Left renal cortex interstitium (tissue), 4 donors: ENCODE measurements at regions not wholly inside any gene's neighbourhood (a gene's known extent, or its start where the extent isn't known, plus 50 kb on each side); places are given as distances from the start of the nearest gene placed in this dataset.
"Not testable (repeated sequence)": the region's sequence is repeated elsewhere in the genome, so short reads cannot be mapped to it uniquely, and the experiment has no call there.

ENCODE experiments used
- DNase-seq, 4 donors: peaks; one replicate each; pipeline ENCODE4 v3.0.0-alpha.2; 2013; ENCODE audit warnings: low read depth in 4 of 4, low spot score in 2 of 4, missing footprints in 1 of 4

- DNase-seq = no peak
Observed at GRCh38 chr9:7489036-7489435, 310.5 kb downstream of the DMAC1 start.

- not testable (repeated sequence) for DNase-seq
Observed at GRCh38 chr9:7484014-7484413, 315.6 kb downstream of the DMAC1 start.

GRCh38 chr9:7481570-7481969, 318.0 kb downstream of the DMAC1 start:
- DNase-seq = no peak

- no peak for DNase-seq
Observed at GRCh38 chr9:7479300-7479699, 320.3 kb downstream of the DMAC1 start.

DNA sequence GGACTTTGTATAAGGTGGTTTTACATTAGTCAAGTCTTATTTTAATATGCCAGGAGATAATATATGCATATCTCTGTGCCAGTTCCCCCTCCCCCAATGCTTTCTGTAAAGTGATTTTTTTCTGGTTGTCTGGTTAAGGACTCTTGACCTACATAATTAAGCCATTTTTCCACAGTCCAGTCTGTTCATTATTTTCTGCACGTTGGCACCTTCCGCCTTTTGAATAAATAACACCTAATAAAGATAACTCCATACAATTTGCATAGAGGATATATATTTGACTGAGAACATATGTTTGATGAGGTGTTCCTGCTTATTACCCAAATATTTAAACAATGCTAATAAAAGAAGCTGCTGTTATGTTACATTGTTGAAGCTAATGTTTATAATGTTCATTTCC, 320.9 kb downstream of the DMAC1 start:
- no peak for DNase-seq

DNA sequence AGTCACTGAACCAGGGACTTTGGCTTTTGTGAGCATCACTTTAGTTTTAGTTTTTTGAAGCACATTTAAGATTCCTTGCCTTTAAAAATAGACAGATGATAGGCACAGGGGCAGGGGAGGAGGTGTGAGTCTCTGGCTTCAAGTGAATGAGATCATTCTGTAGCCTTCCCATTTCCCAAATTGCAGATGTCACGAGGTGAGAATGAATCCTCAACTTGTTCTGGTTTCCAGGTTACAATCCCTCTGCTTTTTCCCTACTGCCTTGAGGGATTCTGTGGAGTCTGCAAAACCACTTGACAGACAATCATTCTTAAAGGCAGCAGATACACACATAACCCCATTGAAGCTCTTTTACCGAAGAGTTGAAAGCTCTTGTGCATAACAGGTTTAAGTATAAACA, 332.4 kb downstream of the DMAC1 start:
- no peak for DNase-seq

GRCh38 chr9:7461791-7462190, 337.8 kb downstream of the DMAC1 start:
- DNase-seq = no peak

- no peak for DNase-seq
Observed at GRCh38 chr9:7456793-7457530, 342.6 kb downstream of the DMAC1 start.

DNA sequence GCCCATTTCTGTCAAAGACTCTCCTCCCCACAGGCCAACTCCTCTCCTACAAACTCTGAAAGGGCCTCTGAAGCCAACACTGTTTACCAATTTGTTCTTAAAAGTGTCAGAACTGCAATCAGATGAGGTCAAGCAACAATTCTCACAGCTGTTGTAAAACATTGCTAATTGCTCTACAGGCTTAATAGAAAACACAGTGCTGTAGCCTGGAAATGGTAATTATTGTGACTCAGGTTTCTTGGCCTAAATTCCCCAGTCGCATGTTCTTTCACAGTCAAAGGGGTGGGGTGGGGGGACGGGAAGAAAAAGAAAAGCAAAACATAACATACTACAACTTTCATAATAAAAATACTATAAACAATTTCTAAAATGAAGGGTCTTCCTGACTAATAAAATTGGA, 343.2 kb downstream of the DMAC1 start:
- no peak for DNase-seq

DNA sequence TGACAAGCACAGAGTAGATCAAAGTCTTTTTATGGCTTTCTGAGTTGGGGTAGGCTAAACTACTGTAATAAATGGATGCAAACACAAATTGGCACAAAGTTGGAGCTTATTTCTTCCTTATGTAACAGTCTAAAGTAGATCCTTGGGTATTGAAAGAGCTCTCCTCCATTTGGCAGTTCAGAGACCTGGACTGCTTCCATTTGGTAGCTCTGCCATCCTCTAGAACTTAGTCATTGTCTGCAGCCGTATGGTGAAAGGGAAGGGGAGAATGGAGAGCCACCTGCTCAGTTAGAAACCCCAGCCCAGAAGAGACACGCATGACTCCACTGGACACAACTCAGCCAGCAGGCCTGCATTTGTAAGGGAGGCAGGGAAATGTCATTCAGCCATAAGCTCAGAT, 345.0 kb downstream of the DMAC1 start:
- no peak for DNase-seq

DNA sequence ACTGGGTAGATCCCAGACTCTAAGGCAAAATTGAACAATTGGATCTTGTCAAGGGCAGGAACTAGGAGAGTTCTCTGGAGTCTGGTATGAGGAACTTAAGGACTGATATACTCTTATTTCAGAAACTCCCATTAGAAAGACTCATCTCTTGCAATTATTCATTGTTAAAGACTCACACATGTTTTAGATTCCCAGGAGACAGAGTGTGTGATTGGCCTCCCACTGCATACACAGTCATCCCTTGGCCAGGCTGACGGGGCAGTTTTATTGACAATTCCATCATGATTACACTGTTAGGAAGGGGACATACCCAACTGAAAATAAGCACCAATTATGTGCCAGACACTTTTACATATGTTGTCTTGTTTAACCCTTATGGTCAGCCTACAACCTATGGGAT, 347.2 kb downstream of the DMAC1 start:
- DNase-seq = no peak

- no peak for DNase-seq
Observed at GRCh38 chr9:7451062-7451461, 348.5 kb downstream of the DMAC1 start.

DNA sequence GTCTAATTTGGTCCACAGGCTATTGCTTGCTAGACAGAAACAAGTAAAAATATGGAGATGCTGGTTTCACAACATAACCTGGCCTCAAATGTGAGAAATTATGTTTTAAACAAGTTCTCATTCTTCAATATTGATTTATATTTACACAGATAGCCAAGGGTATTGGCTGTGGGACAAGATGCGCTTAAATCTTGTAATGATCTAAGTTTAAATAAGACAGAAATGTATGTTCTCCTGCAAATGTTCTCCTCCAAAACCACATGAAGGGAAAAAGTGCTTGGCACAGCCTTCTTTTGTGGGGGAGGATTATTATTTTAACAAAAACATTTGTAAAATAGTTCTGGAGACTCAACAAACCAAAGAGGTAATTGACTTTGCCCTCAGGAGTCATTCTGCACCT, 356.0 kb downstream of the DMAC1 start:
- DNase-seq = no peak

DNA sequence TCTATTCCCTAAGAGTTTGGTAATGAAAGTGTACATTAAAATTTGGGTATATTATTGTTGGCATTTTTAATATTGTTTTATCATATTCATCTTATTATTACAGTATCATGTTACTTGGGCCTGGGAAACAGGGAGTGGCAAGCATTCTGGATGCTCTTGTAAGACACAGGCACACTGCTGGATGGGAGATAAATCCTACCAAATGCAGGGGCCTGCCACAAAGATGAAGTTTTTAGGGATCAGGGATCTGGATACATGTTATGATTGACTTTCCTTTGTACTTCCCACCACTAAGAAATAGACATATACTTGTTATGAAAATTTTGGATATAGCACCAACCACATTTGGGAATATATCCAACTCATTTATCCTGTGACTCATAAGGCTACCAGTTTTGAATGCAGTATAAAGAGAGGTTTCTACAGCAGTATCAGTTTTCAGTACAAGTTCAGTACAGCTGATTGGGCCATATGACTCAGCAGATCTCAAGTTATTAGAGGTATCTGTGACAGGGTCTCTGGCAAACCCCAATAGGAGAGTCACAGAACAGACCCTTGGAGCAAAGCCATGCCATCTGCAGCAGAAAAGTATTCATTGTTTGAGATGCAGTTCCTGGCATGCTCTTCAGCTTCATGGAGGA, 360.1 kb downstream of the DMAC1 start:
- DNase-seq = no peak

- no peak for DNase-seq
Observed at GRCh38 chr9:7436754-7437153, 362.8 kb downstream of the DMAC1 start.

- DNase-seq = no peak
Observed at GRCh38 chr9:7433508-7434292, 365.9 kb downstream of the DMAC1 start.

- DNase-seq = no peak
Observed at GRCh38 chr9:7432989-7433388, 366.6 kb downstream of the DMAC1 start.

DNA sequence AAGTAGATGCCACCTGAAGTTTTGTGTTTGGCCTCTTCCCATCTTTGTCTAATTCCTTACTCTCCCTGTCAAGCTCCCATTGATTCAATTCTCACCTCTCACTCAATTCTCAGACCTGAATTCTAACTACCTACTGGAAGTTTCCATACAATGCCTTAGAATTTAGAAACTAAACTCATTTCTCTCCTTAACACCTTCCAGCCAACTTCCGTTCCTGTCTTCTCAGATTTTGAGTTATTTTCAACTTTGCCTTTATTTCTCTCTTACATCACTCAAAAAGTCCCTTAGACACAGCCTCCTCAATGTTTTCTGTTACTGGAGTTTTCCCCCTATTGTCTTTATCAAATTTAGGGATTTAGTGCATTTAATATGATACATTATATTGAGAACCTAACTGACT, 382.2 kb downstream of the DMAC1 start:
- not testable (repeated sequence) for DNase-seq

DNA sequence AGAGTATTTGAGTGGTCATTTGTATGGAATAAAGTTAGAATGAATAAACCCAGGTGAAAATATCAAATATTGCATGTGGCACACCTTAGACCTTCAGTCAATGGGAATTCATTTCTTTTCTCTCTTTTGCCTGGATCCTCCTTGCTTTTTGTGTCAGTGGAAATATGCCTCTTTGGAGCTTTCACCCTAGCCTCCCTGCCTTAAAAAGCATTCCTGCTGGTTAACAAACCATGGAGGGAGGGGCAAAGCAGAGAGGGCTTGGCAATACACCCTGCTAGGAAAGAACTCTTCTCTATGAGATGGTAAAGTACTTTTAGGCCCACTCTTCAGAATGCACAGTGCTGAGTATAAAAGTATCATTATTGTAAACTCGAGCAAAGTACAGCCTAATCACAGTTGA, 383.7 kb downstream of the DMAC1 start:
- DNase-seq = no peak

DNA sequence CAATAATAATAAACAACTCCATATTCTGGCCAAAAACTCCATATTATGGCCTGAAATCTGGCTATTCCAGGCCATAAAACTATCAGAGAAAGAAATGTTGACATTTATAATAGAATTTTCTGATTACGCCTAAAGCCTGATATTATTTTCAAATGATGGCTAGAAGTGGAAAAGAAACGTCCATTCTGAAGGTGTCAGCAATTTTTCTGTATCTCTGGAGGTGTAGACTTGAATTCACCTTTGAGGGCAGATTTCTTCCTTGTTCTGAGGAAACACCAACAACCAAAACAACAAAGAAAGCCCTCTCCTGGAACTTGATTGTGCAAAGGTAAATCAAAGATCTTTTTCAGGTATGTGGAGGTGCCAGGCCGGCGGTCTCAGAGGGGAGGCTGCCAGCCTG, 390.7 kb downstream of the DMAC1 start:
- no peak for DNase-seq

DNA sequence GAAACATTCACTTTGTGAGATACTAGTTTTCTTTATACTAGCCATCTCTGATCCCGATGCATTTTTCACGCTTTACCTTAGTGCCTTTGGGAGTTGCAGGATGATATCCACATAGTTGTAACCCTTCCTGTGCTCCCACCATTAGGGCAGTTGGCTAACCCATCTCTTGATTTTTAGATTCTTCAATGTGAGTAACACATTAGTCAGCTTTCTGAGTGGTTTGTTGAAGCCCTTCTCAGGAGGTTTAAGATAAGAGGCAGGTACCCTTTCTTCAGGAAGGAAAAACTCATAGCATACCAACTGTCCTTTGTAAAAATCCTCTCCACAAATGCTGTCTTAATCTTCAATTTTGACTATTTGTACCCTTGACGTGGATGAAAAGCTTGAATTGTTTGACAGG, 392.3 kb downstream of the DMAC1 start:
- no peak for DNase-seq
